ENCODE measurements at regions not wholly inside any gene's neighbourhood (a gene's known extent, or its start where the extent isn't known, plus 50 kb on each side); places are given as distances from the start of the nearest gene placed in this dataset.

DNA sequence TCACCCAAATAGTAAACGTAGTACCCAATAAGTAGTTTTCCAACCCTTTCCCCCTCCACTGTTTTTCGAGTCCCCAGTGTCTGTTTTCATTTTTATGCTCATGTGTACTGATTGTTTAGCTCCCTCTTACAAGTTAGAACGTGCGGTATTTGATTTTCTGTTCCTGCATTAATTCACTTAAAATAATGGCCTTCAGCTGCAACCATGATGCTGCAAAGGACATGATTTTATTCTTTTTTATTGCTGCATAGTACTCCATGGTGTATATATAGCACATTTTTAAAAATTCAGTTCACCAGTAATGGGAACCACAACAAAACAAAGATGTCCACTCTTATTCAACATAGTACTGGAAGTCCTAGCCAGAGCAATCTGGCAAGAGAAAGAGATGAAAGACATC is 72.8 kb downstream of the DUSP6 start:
- intact Hi-C loops (cut with DNase I), result no loop called here
- Histone ChIP-seq H3K27me3 (no peaks in the 10 kb centered on the region), H3K4me3 (no peak overlapping the region), H3K27ac (no peak overlapping the region), H3K4me1 (no peaks in the 10 kb centered on the region), H3K36me3 (replicated peaks in 1 of 2; ENCODE audit: insufficient read depth in 1 of 2, low read depth in 2 of 2) (no peaks in the 10 kb centered on the region), H3K9me3 (no peaks in the 10 kb centered on the region)
- WGBS, 2 donors, result 81 to 85% methylated on average over 4 of the region's 4 CpGs
- TF ChIP-seq, protein P1, sequence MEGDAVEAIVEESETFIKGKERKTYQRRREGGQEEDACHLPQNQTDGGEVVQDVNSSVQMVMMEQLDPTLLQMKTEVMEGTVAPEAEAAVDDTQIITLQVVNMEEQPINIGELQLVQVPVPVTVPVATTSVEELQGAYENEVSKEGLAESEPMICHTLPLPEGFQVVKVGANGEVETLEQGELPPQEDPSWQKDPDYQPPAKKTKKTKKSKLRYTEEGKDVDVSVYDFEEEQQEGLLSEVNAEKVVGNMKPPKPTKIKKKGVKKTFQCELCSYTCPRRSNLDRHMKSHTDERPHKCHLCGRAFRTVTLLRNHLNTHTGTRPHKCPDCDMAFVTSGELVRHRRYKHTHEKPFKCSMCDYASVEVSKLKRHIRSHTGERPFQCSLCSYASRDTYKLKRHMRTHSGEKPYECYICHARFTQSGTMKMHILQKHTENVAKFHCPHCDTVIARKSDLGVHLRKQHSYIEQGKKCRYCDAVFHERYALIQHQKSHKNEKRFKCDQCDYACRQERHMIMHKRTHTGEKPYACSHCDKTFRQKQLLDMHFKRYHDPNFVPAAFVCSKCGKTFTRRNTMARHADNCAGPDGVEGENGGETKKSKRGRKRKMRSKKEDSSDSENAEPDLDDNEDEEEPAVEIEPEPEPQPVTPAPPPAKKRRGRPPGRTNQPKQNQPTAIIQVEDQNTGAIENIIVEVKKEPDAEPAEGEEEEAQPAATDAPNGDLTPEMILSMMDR (IDR thresholded peaks at IDR 0.05), result no peak
- TF ChIP-seq POLR2A (IDR thresholded peaks at IDR 0.05), result no peak
- ATAC-seq, result no peak
- no peak for DNase-seq

DNA sequence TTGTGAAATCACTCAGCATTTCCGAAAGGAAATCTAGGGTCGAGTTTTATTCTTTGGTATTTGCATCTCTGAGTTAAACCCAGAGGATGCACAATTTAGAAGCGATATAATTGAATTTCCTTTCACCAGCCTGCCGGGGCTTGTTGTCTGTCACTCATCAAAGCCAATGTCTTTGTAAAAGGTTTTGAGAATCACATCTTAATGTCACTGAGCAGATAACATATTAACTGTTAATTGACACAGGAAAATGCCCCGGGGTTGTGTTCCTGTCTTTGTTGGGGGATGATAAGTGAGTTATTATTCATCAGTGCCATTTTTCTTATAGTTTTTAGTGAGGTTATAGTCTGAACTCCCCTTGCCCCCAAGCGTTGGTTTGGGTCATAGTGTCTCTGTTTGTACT is 73.4 kb downstream of the DUSP6 start:
- Histone ChIP-seq H3K36me3 (replicated peaks in 1 of 2; ENCODE audit: insufficient read depth in 1 of 2, low read depth in 2 of 2) (no peaks in the 10 kb centered on the region), H3K4me1 (no peaks in the 10 kb centered on the region), H3K9me3 (no peaks in the 10 kb centered on the region), H3K4me3 (no peak overlapping the region), H3K27ac (no peak overlapping the region), H3K27me3 (no peaks in the 10 kb centered on the region)
- 65 to 70% methylated on average over 6 of the region's 6 CpGs for WGBS, 2 donors
- no peak for ATAC-seq
- DNase-seq, result no peak
- intact Hi-C loops (cut with DNase I), result no loop called here
- TF ChIP-seq, protein P1 (IDR thresholded peaks at IDR 0.05), result no peak
- TF ChIP-seq POLR2A (IDR thresholded peaks at IDR 0.05), result no peak

DNA sequence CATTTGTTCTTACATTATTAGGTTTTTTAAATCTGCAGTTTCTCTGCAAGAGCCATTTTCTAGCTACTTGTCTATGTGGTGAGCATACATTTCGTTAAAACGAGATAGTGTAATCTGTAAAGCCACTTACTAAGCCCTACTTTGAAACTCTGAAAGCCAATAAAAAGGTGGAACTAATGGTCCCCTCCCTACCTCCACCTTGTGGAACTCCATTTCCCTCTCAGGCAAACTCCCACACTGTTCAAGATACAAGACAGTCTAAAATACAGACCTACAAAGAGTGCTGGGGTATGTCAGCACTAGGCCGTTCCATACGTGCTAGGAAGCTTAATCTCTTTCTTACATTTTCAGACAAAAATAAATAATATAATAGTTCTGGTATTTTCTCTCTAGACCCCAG is 74.1 kb downstream of the DUSP6 start:
- WGBS, 2 donors, result 82 to 88% methylated on average over 4 of the region's 4 CpGs
- TF ChIP-seq, protein P1 (IDR thresholded peaks at IDR 0.05), result no peak
- TF ChIP-seq POLR2A (IDR thresholded peaks at IDR 0.05), result no peak
- Histone ChIP-seq H3K27ac (no peak overlapping the region), H3K4me3 (no peak overlapping the region), H3K9me3 (no peaks in the 10 kb centered on the region), H3K36me3 (replicated peaks in 1 of 2; ENCODE audit: insufficient read depth in 1 of 2, low read depth in 2 of 2) (no peaks in the 10 kb centered on the region), H3K4me1 (no peaks in the 10 kb centered on the region), H3K27me3 (no peaks in the 10 kb centered on the region)
- intact Hi-C loops (cut with DNase I), result no loop called here
- no peak for DNase-seq
- no peak for ATAC-seq

DNA sequence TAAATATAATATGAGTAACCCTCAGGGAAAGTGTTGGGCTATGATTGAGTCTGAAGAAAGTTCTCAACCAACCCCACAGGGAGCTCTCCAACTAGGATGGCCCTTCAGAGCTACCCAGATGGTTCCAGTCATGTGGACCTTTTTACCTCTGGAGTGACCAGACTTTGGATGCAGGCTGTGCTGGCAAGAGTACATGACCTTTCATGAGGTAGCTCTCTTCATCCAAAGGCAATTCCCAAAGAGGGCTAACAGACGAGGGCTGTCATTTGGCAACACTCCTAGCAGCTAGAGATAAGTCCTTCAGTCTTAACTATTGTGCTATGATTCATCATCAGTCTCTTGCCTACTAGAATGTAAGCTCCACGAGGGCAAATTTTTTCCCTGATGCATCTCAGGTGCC is 75.4 kb downstream of the DUSP6 start:
- 65 to 72% methylated on average over 2 of the region's 2 CpGs for WGBS, 2 donors
- ATAC-seq, result no peak
- Histone ChIP-seq H3K4me3 (no peak overlapping the region), H3K9me3 (no peaks in the 10 kb centered on the region), H3K36me3 (replicated peaks in 1 of 2; ENCODE audit: insufficient read depth in 1 of 2, low read depth in 2 of 2) (no peaks in the 10 kb centered on the region), H3K4me1 (no peaks in the 10 kb centered on the region), H3K27ac (no peak overlapping the region), H3K27me3 (no peaks in the 10 kb centered on the region)
- no peak for DNase-seq
- TF ChIP-seq POLR2A (IDR thresholded peaks at IDR 0.05), result no peak
- TF ChIP-seq, protein P1 (IDR thresholded peaks at IDR 0.05), result no peak
- intact Hi-C loops (cut with DNase I), result no loop called here

DNA sequence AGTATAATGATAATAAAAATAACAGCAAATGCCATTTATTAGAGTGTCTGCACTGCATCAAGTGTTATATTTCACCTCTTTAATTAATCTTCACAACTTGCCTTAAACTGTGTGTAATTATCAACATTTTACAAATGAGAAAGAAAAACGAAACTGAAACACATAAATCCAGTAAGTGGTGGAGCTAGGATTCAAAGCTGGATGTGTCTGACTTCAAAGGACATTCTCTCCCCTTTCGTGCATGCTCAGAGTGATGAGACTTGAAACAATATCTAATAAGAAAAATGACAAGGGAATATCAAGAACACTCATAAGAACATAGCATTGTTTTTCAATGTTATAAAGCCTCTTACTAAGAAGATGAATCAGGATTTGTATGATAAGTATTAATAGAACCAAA is 78.8 kb downstream of the DUSP6 start:
- 63 to 64% methylated on average over 2 of the region's 2 CpGs for WGBS, 2 donors
- H3K27me3 ChIP-seq, result no peaks in the 10 kb centered on the region
- ATAC-seq, result no peak
- TF ChIP-seq POLR2A (IDR thresholded peaks at IDR 0.05), result no peak
- TF ChIP-seq, protein P1 (IDR thresholded peaks at IDR 0.05), result no peak
- no peak for DNase-seq
- H3K4me1 ChIP-seq, result no peaks in the 10 kb centered on the region
- H3K4me3 ChIP-seq, result no peak overlapping the region
- no peaks in the 10 kb centered on the region for H3K36me3 ChIP-seq (replicated peaks in 1 of 2; ENCODE audit: insufficient read depth in 1 of 2, low read depth in 2 of 2)
- intact Hi-C loops (cut with DNase I), result no loop called here
- H3K9me3 ChIP-seq, result no peaks in the 10 kb centered on the region
- H3K27ac ChIP-seq, result no peak overlapping the region
